ENCODE measurements at regions not wholly inside any gene's neighbourhood (a gene's known extent, or its start where the extent isn't known, plus 50 kb on each side); places are given as distances from the start of the nearest gene placed in this dataset.

GRCh38 chr17:79141578-79142355 is 67.1 kb downstream of the ENGASE start:
- TF ChIP-seq CTCF (IDR thresholded peaks at IDR 0.05) (no peak), POLR2A (IDR thresholded peaks at IDR 0.05) (no peak)

Measured in body of pancreas (tissue), 4 donors.